OCI-LY7 (cell line): ENCODE measurements at regions not wholly inside any gene's neighbourhood (a gene's known extent, or its start where the extent isn't known, plus 50 kb on each side); places are given as distances from the start of the nearest gene placed in this dataset.

Experiments used
- BruUV-seq: library from RNA; stranded (reverse); fragments of 400-500 nt; replicated peaks from 2 replicates; lab custom pipeline; 2021; lab: Mats Ljungman, UMichigan
- CTCF ChIA-PET: fragments of 300-600 bp; sonication (Branson Sonifier 250); formaldehyde crosslinking; loops from one replicate; lab custom pipeline; 2022; ENCODE audit warnings: antibody characterized with exemption; ENCODE audit not compliant: unreplicated experiment; lab: Charles Lee
- POLR2A ChIA-PET: fragments of 300-600 bp; sonication (Branson Sonifier 250); formaldehyde crosslinking; loops from one replicate; lab custom pipeline; 2022; ENCODE audit warnings: antibody characterized with exemption; lab: Charles Lee
- DNase-seq: peaks from one replicate; pipeline ENCODE4 v3.0.0-alpha.2; 2015; ENCODE audit warnings: low spot score
- H2AFZ ChIP-seq: fragments of 200-600 bp; sonication (generic), shearing (Covaris generic); 2 replicates; pipeline ENCODE4 v1.6.1; 2014; ENCODE audit warnings: mild to moderate bottlenecking, antibody characterized with exemption, low read length, moderate library complexity
- H3K27ac ChIP-seq: fragments of 200-600 bp; sonication (generic); 2 replicates; pipeline ENCODE4 v1.5.1; 2014; ENCODE audit warnings: mixed run types, low read depth, mild to moderate bottlenecking, moderate library complexity, low read length, inconsistent platforms; ENCODE audit not compliant: poor library complexity, severe bottlenecking
- H3K36me3 ChIP-seq: fragments of 200-600 bp; sonication (generic); 2 replicates; pipeline ENCODE4 v1.6.1; 2014; ENCODE audit warnings: mild to moderate bottlenecking, antibody characterized with exemption, low read length, moderate library complexity, mixed read lengths; ENCODE audit not compliant: insufficient read depth
- H3K4me1 ChIP-seq: fragments of 200-600 bp; sonication (generic); 2 replicates; pipeline ENCODE4 v1.5.1; 2014; ENCODE audit warnings: mild to moderate bottlenecking, low read length; ENCODE audit not compliant: insufficient read depth, poor library complexity, severe bottlenecking
- H3K4me2 ChIP-seq: fragments of 200-600 bp; sonication (generic); 2 replicates; pipeline ENCODE4 v1.6.1; 2014; ENCODE audit warnings: mild to moderate bottlenecking, low read length
- H3K4me3 ChIP-seq: fragments of 200-600 bp; sonication (generic); 2 replicates; pipeline ENCODE4 v1.5.1; 2014; ENCODE audit warnings: mild to moderate bottlenecking, low read depth, low read length; ENCODE audit not compliant: poor library complexity, severe bottlenecking
- H3K79me2 ChIP-seq: fragments of 200-600 bp; sonication (generic); 2 replicates; pipeline ENCODE4 v1.6.1; 2016; ENCODE audit warnings: low read depth, mild to moderate bottlenecking, low read length, moderate library complexity, mixed read lengths; ENCODE audit not compliant: insufficient read depth
- H3K9me2 ChIP-seq: fragments of 200-600 bp; sonication (generic); 2 replicates; pipeline ENCODE4 v1.6.1; 2016; ENCODE audit warnings: mild to moderate bottlenecking, low read length, mixed read lengths; ENCODE audit not compliant: insufficient read depth
- H3K9me3 ChIP-seq: fragments of 200-600 bp; sonication (generic); 2 replicates; pipeline ENCODE4 v1.6.1; 2014; ENCODE audit warnings: mild to moderate bottlenecking, mixed run types, low read length, mixed read lengths
- H4K20me1 ChIP-seq: fragments of 200-600 bp; sonication (generic); 2 replicates; pipeline ENCODE4 v1.6.1; 2014; ENCODE audit warnings: mild to moderate bottlenecking, antibody characterized with exemption, low read length, moderate library complexity, mixed read lengths; ENCODE audit not compliant: insufficient read depth
- EZH2phosphoT487 ChIP-seq: fragments of 200-600 bp; sonication (generic); IDR thresholded peaks from 2 replicates; pipeline ENCODE4 v1.6.1; 2018; ENCODE audit warnings: low read depth, borderline replicate concordance, mild to moderate bottlenecking, mixed run types, antibody characterized with exemption, low read length, moderate library complexity, mixed read lengths
- intact Hi-C: fragments of 100-400 bp; cut with micrococcal nuclease; formaldehyde crosslinking; loops from one replicate; pipeline ENCODE4 v1.10.0; 2022; ENCODE audit not compliant: unreplicated experiment
- TF ChIP-seq, protein P1 (sequence below): fragments of 200-600 bp; sonication (generic); conservative IDR thresholded peaks from 2 replicates; pipeline ENCODE4 v1.5.1; 2014; ENCODE audit warnings: mild to moderate bottlenecking, antibody characterized with exemption, low read length, moderate library complexity, mixed read lengths

DNA sequence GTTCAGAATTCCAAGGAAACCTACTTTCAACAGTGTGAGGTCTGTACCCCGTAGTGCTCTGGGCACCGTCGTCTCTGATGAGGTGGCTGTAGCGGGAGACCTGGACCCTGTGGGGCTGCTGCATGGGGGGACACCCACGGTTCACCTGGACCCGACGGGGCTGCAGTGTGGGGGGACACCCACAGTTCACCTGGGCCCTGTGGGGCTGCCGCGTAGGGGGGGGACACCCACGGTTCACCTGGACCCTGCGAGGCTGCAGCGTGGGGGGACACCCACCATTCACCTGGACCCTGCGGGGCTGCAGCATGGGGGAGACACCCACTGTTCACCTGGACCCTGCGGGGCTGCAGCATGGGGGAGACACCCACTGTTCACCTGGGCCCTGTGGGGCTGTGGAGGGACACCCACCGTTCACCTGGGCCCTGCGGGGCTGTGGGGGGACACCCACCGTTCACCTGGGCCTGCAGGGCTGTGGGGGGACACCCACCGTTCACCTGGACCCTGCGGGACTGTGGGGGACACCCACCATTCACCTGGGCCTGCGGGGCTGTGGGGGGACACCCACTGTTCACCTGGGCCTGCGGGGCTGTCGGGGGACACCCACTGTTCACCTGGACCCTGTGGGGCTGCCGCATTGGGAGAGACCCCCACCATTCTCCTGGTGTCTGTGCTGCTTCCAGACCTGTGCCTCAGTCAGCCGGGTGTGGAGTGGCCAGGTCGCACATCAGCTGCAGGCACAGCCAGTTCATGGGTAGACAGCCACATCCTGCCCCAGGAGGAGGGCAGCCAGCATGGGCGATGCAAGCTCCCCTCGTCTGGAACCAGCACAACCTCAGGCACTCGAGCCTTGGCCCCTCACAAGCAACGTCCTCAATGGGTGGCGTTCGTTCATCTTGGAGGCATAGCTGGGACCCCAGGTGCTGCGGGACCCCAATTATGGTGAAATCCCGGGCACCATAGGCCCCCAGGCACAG lies 114.5 kb downstream of the TMEM18 start:
- Histone ChIP-seq H3K9me2 (no peaks in the 10 kb centered on the region), H4K20me1 (no peaks in the 10 kb centered on the region), H3K79me2 (no peaks in the 10 kb centered on the region), H3K4me2 (no peak overlapping the region), H3K27ac (no peak overlapping the region), H3K4me1 (no peaks in the 10 kb centered on the region), H3K4me3 (no peak overlapping the region), H3K36me3 (no peaks in the 10 kb centered on the region), H3K9me3 (no peaks in the 10 kb centered on the region), H2AFZ (no peak overlapping the region)
- no peak for DNase-seq
- ChIA-PET CTCF (no interaction called here), POLR2A (interaction anchor here (0.8 kb wide), 1 partner anchor 12 kb away, joined by 3 read pairs; no protein-coding TSS in a partner anchor)
- no TSS peak for BruUV-seq
- TF ChIP-seq, protein P1, sequence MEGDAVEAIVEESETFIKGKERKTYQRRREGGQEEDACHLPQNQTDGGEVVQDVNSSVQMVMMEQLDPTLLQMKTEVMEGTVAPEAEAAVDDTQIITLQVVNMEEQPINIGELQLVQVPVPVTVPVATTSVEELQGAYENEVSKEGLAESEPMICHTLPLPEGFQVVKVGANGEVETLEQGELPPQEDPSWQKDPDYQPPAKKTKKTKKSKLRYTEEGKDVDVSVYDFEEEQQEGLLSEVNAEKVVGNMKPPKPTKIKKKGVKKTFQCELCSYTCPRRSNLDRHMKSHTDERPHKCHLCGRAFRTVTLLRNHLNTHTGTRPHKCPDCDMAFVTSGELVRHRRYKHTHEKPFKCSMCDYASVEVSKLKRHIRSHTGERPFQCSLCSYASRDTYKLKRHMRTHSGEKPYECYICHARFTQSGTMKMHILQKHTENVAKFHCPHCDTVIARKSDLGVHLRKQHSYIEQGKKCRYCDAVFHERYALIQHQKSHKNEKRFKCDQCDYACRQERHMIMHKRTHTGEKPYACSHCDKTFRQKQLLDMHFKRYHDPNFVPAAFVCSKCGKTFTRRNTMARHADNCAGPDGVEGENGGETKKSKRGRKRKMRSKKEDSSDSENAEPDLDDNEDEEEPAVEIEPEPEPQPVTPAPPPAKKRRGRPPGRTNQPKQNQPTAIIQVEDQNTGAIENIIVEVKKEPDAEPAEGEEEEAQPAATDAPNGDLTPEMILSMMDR = no peak
- no peak for TF ChIP-seq EZH2phosphoT487
- intact Hi-C loops = no loop called here

DNA sequence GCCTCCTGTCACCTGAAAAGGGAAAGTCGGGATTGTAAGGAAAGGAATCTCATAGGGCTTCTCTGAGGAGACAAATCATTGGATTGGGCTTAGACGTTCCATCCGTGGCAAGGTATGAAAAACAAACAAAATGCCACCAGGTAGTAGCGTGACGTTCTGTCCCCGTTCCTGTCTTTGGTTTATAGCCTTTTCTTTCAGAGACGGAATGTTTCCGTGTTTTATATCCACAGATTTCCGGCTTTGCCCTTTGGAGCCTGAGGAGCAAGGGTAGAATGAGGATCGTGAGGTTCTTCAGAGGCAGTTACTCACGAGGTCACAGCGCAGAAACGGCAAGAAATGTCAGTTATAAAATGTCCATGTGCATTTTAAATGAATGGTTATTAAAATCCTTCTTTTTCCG lies 118.3 kb downstream of the TMEM18 start:
- Histone ChIP-seq H3K4me2 (no peak overlapping the region), H3K9me2 (no peaks in the 10 kb centered on the region), H3K4me3 (no peak overlapping the region), H4K20me1 (no peaks in the 10 kb centered on the region), H2AFZ (no peak overlapping the region), H3K4me1 (no peaks in the 10 kb centered on the region), H3K27ac (no peak overlapping the region), H3K79me2 (no peaks in the 10 kb centered on the region), H3K9me3 (no peaks in the 10 kb centered on the region), H3K36me3 (no peaks in the 10 kb centered on the region)
- ChIA-PET CTCF (no interaction called here), POLR2A (no interaction called here)
- intact Hi-C loops = no loop called here
- BruUV-seq = no TSS peak
- TF ChIP-seq, protein P1 = no peak
- TF ChIP-seq EZH2phosphoT487 = no peak
- DNase-seq = no peak

DNA sequence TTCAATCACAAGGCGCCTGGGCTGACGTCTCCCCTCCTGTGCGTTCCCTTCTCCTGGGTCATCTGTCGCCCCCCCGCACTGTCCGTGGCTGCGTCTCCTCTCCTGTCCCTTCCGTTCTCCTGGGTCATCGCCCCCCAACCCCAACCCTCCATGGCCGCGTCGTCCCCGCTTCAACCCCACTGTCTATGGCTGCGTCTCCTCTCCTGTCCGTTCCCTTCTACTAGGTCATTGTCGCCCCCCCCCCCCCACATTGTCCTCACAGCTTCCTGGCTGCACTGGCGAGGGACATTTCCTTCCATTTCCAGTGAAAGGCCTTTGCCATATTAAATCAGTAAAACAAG lies 118.9 kb downstream of the TMEM18 start:
- ChIA-PET CTCF (no interaction called here), POLR2A (no interaction called here)
- no peaks in the 10 kb centered on the region for H3K4me1 ChIP-seq
- no peaks in the 10 kb centered on the region for H3K79me2 ChIP-seq
- H4K20me1 ChIP-seq = no peaks in the 10 kb centered on the region
- H3K4me2 ChIP-seq = no peak overlapping the region
- H3K36me3 ChIP-seq = no peaks in the 10 kb centered on the region
- BruUV-seq = no TSS peak
- TF ChIP-seq, protein P1 = no peak
- no peak for TF ChIP-seq EZH2phosphoT487
- no peak overlapping the region for H3K27ac ChIP-seq
- intact Hi-C loops = no loop called here
- no peak overlapping the region for H2AFZ ChIP-seq
- H3K4me3 ChIP-seq = no peak overlapping the region
- no peak for DNase-seq
- no peaks in the 10 kb centered on the region for H3K9me2 ChIP-seq
- no peaks in the 10 kb centered on the region for H3K9me3 ChIP-seq
